Esophagus (tissue), 2 donors: ENCODE measurements at regions not wholly inside any gene's neighbourhood (a gene's known extent, or its start where the extent isn't known, plus 50 kb on each side); places are given as distances from the start of the nearest gene placed in this dataset.
"Not testable (repeated sequence)": the region's sequence is repeated elsewhere in the genome, so short reads cannot be mapped to it uniquely, and the experiment has no call there.

Experiments
- H3K27ac ChIP-seq, 2 donors: one replicate each; pipeline ENCODE4 v1.5.1; 2013; ENCODE audit warnings: low read depth in 2 of 2, mild to moderate bottlenecking in 2 of 2, inconsistent platforms in 1 of 2, low read length in 1 of 2, moderate library complexity in 1 of 2
- H3K27me3 ChIP-seq, 2 donors: one replicate each; pipeline ENCODE4 v1.6.1; 2013; ENCODE audit warnings: low read length in 2 of 2, control low read depth in 1 of 2, mild to moderate bottlenecking in 1 of 2; ENCODE audit not compliant: insufficient read depth in 2 of 2, control insufficient read depth in 1 of 2
- H3K36me3 ChIP-seq, 2 donors: one replicate each; pipeline ENCODE4 v1.6.1; 2013; ENCODE audit warnings: low read length in 1 of 2; ENCODE audit not compliant: control insufficient read depth in 2 of 2, insufficient read depth in 2 of 2
- H3K4me1 ChIP-seq, 2 donors: one replicate each; pipeline ENCODE4 v1.6.1; 2013; ENCODE audit warnings: low read length in 1 of 2; ENCODE audit not compliant: control insufficient read depth in 2 of 2, insufficient read depth in 2 of 2
- H3K4me3 ChIP-seq, 2 donors: one replicate each; pipeline ENCODE4 v1.5.1; 2013; ENCODE audit warnings: low read length in 2 of 2, mild to moderate bottlenecking in 2 of 2, low read depth in 1 of 2, moderate library complexity in 1 of 2
- H3K9me3 ChIP-seq, 2 donors: one replicate each; pipeline ENCODE4 v1.6.1; 2013; ENCODE audit warnings: mild to moderate bottlenecking in 2 of 2, low read depth in 1 of 2, low read length in 1 of 2, moderate library complexity in 1 of 2; ENCODE audit not compliant: control insufficient read depth in 2 of 2, insufficient read depth in 1 of 2
- WGBS, 2 donors: extraction: QIAGEN DNeasy Blood & Tissue Kit; methylation state at CpG; one replicate each; pipeline ENCODE4 v1.1.7; 2013; 5-methylcytosine and 5-hydroxymethylcytosine counted together
- donor health status: healthy with polysubstance abuse.
- donor health status: Bipolar disorder and iron deficiency.

- H3K36me3 ChIP-seq, H3K9me3 ChIP-seq, H3K27me3 ChIP-seq, H3K4me1 ChIP-seq, H3K27ac ChIP-seq, H3K4me3 ChIP-seq: not testable (repeated sequence)
- 82 to 93% methylated on average over 2 of the region's 4 CpGs for WGBS, 2 donors
These were observed 184.7 kb downstream of the C6orf118 start for GRCh38 chr6:165124681-165125080.

DNA sequence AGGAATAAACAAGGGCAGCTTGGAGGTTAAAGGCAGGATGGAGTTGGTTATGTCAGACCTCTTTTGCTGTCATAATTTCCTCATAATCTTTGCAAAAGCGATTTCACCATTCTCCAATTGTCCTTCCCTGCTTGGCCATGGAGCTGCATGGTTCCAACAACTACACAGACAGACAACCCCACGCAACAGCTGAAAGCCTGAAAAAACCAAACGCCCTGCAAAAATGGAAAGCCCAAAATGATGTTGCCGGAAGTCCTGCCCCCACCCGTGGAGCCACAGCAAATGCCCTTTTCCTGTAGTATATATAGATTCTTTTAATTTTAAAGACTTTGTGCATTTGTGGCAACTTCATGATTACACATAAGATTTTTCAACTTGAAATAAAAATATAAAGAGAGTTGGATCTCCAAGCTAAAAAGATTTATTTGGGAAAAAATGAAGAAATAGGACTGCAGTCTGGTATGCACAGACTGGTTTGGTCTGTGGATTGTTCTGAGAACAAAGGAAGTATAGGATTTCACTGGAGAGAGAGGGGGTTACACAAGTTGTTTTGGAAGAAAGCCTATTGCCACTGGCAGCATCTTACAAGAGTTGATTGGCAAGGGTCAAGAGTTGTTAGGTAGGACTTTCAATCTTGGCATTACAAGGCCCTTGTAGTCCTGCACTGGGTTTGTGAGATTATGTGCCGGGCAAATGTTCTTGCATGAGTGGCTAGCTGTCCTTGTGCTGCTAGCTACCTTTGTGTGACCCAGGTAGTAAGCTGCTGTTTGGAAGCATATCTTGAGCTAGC lies 190.0 kb downstream of the C6orf118 start:
- H3K27ac ChIP-seq, result no peak overlapping the region
- peaks cover 2 to 5% of the 10 kb centered on the region in 2 donors for H3K9me3 ChIP-seq
- H3K4me3 ChIP-seq, result no peak overlapping the region
- no peaks in the 10 kb centered on the region for H3K36me3 ChIP-seq
- no peaks in the 10 kb centered on the region for H3K27me3 ChIP-seq
- 74 to 75% methylated on average over 6 of the region's 6 CpGs for WGBS, 2 donors
- H3K4me1 ChIP-seq, result no peaks in the 10 kb centered on the region

- no peak overlapping the region for H3K27ac ChIP-seq
- WGBS, 2 donors, result 66 to 68% methylated on average over 5 of the region's 5 CpGs
- H3K9me3 ChIP-seq, result peaks cover 2 to 5% of the 10 kb centered on the region in 2 donors
These were observed 190.7 kb downstream of the C6orf118 start for GRCh38 chr6:165118736-165119135.

GRCh38 chr6:165117806-165118205 lies 191.6 kb downstream of the C6orf118 start:
- H3K9me3 ChIP-seq, result peaks cover 2 to 5% of the 10 kb centered on the region in 2 donors
- WGBS, 2 donors, result 83% methylated on average over 3 of the region's 3 CpGs

More at GRCh38 chr6:165118736-165119135, 190.7 kb downstream of the C6orf118 start:
- Histone ChIP-seq H3K4me3 (no peak overlapping the region), H3K4me1 (no peaks in the 10 kb centered on the region), H3K36me3 (no peaks in the 10 kb centered on the region), H3K27me3 (no peaks in the 10 kb centered on the region)

DNA sequence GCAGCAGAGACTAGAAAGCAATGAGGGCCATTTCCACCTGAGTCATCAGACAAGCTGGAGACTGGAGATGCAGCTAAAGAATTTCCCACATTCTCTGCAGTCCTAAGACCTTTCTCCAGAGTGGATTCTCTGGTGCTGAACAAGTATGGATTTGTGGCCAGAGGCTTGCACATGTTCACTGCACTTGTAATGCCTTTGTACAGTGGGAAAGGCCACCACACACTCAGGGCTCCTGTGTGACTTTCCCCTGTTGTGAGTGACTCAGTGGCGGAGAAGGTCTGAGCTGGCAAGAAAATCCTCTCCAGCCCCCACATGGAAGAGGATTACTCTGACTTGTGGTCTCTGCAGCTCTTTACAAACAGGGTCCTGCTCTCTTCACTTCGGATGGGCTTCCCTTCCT lies 192.3 kb downstream of the C6orf118 start:
- H3K4me3 ChIP-seq, result no peak overlapping the region
- peaks cover 0 to 5% of the 10 kb centered on the region in 2 donors for H3K9me3 ChIP-seq
- WGBS, 2 donors, result 74 to 77% methylated on average over 2 of the region's 2 CpGs

More at GRCh38 chr6:165117806-165118205, 191.6 kb downstream of the C6orf118 start:
- no peaks in the 10 kb centered on the region for H3K36me3 ChIP-seq
- no peak overlapping the region for H3K4me3 ChIP-seq
- H3K27ac ChIP-seq, result no peak overlapping the region
- H3K4me1 ChIP-seq, result no peaks in the 10 kb centered on the region
- H3K27me3 ChIP-seq, result no peaks in the 10 kb centered on the region

DNA sequence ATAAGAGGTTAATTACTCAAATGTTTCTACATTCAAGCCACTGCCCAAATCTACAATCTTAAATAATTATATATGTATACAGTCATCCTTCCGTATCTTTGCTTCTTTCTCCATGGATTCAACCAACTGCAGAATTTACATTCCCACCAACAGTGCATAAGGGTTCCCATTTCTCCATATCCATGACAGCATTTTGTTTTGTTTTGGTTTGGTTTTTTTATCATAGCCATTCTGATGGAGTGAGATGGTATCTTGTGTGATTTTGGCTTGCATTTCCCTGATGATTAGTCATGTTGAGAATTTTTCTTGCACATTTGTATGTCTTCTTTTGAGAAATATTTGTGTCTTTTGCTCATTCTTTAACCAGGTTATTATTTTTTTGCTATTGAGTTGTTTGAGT lies 198.5 kb downstream of the C6orf118 start:
- Histone ChIP-seq H3K27me3 (no peaks in the 10 kb centered on the region), H3K9me3 (peaks cover 0 to 3% of the 10 kb centered on the region in 2 donors), H3K36me3 (no peaks in the 10 kb centered on the region), H3K27ac (no peak overlapping the region), H3K4me3 (no peak overlapping the region), H3K4me1 (no peaks in the 10 kb centered on the region)
- 80 to 92% methylated on average over 1 of the region's 1 CpG for WGBS, 2 donors

More for the DNA sequence above, 192.3 kb downstream of the C6orf118 start:
- H3K27me3 ChIP-seq, result no peaks in the 10 kb centered on the region
- no peaks in the 10 kb centered on the region for H3K4me1 ChIP-seq
- H3K36me3 ChIP-seq, result no peaks in the 10 kb centered on the region
- no peak overlapping the region for H3K27ac ChIP-seq

DNA sequence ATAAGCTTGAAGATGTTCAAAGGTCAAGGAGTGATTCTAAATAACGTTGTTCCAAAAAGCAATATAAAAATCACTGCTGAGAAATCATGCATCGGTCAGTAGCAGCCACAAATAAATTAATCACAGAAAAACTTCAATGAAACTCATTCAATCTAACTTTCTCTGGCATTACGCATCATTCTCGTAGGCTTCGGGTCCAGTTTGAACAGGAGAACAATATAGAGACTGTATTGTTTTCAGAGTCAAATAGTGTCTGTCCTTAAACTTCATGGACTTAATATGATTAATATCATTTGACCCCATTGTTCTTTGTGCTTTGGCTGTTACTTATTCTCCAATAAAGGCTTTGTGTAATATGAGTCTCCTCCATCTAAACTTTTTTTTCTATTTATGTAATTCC lies 200.4 kb downstream of the C6orf118 start:
- no peak overlapping the region for H3K4me3 ChIP-seq
- H3K9me3 ChIP-seq, result peaks cover 0 to 3% of the 10 kb centered on the region in 2 donors
- H3K36me3 ChIP-seq, result no peaks in the 10 kb centered on the region
- 69 to 75% methylated on average over 5 of the region's 5 CpGs for WGBS, 2 donors
- H3K4me1 ChIP-seq, result no peaks in the 10 kb centered on the region
- no peak overlapping the region for H3K27ac ChIP-seq
- no peaks in the 10 kb centered on the region for H3K27me3 ChIP-seq

- H3K4me1 ChIP-seq, result no peaks in the 10 kb centered on the region
- H3K27ac ChIP-seq, result no peak overlapping the region
- H3K27me3 ChIP-seq, result no peaks in the 10 kb centered on the region
- H3K36me3 ChIP-seq, result no peaks in the 10 kb centered on the region
- 85 to 90% methylated on average over 2 of the region's 2 CpGs for WGBS, 2 donors
- H3K4me3 ChIP-seq, result no peak overlapping the region
- H3K9me3 ChIP-seq, result peaks cover 3% of the 10 kb centered on the region in 2 donors
These were observed 203.1 kb downstream of the C6orf118 start for GRCh38 chr6:165106261-165106660.

DNA sequence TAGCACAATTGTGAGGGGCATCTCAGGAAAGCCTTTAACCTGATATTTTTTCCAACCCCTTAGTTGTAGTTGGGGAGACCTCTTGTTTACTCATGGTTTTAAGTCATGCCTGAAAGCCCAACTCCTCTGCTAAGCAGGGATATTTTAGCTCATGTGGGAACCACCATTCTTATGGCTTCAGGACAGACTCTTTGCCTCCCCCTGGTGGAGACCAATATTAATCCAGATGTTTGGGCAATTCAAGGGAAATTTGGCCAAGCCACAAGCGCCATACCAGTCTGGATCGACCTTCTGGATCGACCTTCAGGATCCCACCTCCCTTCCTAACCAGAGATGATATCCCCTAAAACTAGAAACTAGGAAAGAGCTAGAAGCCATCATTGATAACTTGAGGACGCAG lies 211.2 kb downstream of the C6orf118 start:
- Histone ChIP-seq H3K9me3 (peaks cover 2 to 6% of the 10 kb centered on the region in 2 donors), H3K4me1 (no peaks in the 10 kb centered on the region), H3K4me3 (no peak overlapping the region), H3K36me3 (no peaks in the 10 kb centered on the region), H3K27me3 (no peaks in the 10 kb centered on the region), H3K27ac (no peak overlapping the region)
- WGBS, 2 donors, result 74 to 79% methylated on average over 4 of the region's 4 CpGs

DNA sequence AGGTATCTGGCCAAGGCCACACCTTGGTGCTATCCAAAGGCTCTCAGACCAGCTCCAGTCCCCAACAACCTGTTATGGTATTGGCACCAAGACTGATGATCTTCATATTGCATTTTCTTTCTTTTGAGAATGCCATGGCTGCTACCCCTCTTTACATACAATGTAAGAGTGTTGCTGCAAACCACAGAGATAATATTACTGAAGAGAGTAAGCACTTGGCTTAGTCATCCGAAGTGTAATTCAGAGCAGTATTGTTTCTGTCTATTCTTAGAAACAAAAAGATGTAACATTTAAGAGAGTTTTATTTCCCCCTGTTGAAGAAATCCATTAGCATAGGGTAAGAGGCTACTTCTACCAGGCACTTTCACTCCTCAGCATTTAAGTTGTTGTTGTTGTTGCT lies 212.5 kb downstream of the C6orf118 start:
- no peak overlapping the region for H3K27ac ChIP-seq
- no peaks in the 10 kb centered on the region for H3K36me3 ChIP-seq
- no peaks in the 10 kb centered on the region for H3K27me3 ChIP-seq
- WGBS, 2 donors, result 14 to 38% methylated on average over 1 of the region's 1 CpG
- H3K4me1 ChIP-seq, result no peaks in the 10 kb centered on the region
- peaks cover 2 to 3% of the 10 kb centered on the region in 2 donors for H3K9me3 ChIP-seq
- H3K4me3 ChIP-seq, result no peak overlapping the region
